Esophagus squamous epithelium (tissue), 4 donors: ENCODE measurements at regions not wholly inside any gene's neighbourhood (a gene's known extent, or its start where the extent isn't known, plus 50 kb on each side); places are given as distances from the start of the nearest gene placed in this dataset.

Experiments used
- CTCF ChIP-seq, 6 experiments: fragments of 450-650 bp in 4 of 6; fragments of 200-600 bp in 2 of 6; sonication (generic) in 2 of 6; IDR thresholded peaks; one replicate each; pipeline ENCODE4 v1.5.1; 2016 to 2019; ENCODE audit warnings: antibody characterized with exemption in 6 of 6, mild to moderate bottlenecking in 4 of 6, moderate library complexity in 4 of 6
- POLR2A ChIP-seq, 4 donors: fragments of 450-650 bp; IDR thresholded peaks; one replicate each; pipeline ENCODE4 v1.6.1; 2017; ENCODE audit warnings: antibody characterized with exemption in 4 of 4, mild to moderate bottlenecking in 4 of 4, moderate library complexity in 3 of 4

- TF ChIP-seq POLR2A (IDR thresholded peaks at IDR 0.05) (no peak), CTCF (IDR thresholded peaks at IDR 0.05) (no peak)
These were observed 80.3 kb upstream of the FST start for GRCh38 chr5:53399926-53400697.
